ENCODE measurements at regions not wholly inside any gene's neighbourhood (a gene's known extent, or its start where the extent isn't known, plus 50 kb on each side); places are given as distances from the start of the nearest gene placed in this dataset.

DNA sequence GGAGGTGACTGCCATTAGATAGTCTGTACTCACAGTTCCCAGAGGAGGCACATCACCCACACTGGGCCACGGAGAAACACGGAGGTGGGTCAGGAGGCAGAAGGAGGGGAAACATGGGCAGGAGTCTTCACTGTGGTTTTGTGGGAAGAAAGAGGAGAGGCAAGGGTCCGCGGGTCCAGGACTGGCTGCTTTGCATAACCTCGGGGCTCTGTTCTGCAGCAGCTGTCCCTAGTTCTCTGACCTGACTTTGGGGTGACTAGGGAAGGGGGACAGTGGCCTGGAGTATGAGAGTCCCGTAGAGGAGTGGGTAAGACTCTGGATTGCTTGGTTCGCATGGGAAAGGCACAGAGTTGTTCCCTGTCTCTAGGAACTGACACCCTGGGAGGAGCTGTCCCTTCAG is 238.3 kb upstream of the RAB6C start:
- intact Hi-C loops (cut with DNase I), result no loop called here
- peaks cover 0 to 6% (median 5%) of the 10 kb centered on the region in 3 donors for H3K4me1 ChIP-seq
- WGBS, 2 donors, result 77 to 81% methylated on average over 7 of the region's 7 CpGs
- H3K9me3 ChIP-seq, result no peaks in the 10 kb centered on the region
- TF ChIP-seq, protein P1, sequence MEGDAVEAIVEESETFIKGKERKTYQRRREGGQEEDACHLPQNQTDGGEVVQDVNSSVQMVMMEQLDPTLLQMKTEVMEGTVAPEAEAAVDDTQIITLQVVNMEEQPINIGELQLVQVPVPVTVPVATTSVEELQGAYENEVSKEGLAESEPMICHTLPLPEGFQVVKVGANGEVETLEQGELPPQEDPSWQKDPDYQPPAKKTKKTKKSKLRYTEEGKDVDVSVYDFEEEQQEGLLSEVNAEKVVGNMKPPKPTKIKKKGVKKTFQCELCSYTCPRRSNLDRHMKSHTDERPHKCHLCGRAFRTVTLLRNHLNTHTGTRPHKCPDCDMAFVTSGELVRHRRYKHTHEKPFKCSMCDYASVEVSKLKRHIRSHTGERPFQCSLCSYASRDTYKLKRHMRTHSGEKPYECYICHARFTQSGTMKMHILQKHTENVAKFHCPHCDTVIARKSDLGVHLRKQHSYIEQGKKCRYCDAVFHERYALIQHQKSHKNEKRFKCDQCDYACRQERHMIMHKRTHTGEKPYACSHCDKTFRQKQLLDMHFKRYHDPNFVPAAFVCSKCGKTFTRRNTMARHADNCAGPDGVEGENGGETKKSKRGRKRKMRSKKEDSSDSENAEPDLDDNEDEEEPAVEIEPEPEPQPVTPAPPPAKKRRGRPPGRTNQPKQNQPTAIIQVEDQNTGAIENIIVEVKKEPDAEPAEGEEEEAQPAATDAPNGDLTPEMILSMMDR (IDR thresholded peaks at IDR 0.05), result no peak
- H3K36me3 ChIP-seq, result no peaks in the 10 kb centered on the region
- H3K27ac ChIP-seq, result no peak overlapping the region
- ATAC-seq (no peak), DNase-seq (no peak), FAIRE-seq (no peak)
- H3K27me3 ChIP-seq, result no peaks in the 10 kb centered on the region
- no peak overlapping the region for H3K4me3 ChIP-seq

DNA sequence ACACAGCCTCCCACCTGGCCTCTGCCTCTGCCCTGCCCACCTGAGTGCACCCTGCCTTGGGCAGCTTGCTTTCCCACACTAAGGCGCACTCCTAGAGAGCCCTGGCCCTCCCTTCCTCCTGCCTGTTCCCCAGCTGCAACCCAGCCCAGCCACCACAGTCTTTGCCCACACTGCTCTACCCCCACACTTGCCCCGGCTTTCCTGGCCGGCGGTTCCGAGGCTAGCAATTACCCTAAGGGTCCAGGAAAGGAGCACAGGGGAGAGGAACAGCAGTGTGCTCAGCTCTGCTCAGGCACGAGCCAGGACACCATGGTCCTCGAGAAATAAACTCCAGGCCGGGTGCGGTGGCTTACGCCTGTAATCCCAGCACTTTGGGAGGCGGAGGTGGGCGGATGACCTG is 237.8 kb upstream of the RAB6C start:
- intact Hi-C loops (cut with DNase I), result no loop called here
- Histone ChIP-seq H3K27ac (no peak overlapping the region), H3K27me3 (no peaks in the 10 kb centered on the region), H3K9me3 (no peaks in the 10 kb centered on the region), H3K4me1 (peaks cover 0 to 6% (median 5%) of the 10 kb centered on the region in 3 donors), H3K4me3 (no peak overlapping the region), H3K36me3 (no peaks in the 10 kb centered on the region)
- TF ChIP-seq, protein P1 (IDR thresholded peaks at IDR 0.05), result no peak
- WGBS, 2 donors, result 64 to 65% methylated on average over 12 of the region's 12 CpGs
- FAIRE-seq (no peak), DNase-seq (peak in 5 of 6 donors; percentile 32 to 81 (median 64)), ATAC-seq (peak; percentile 45 to 67 (median 62))

DNA sequence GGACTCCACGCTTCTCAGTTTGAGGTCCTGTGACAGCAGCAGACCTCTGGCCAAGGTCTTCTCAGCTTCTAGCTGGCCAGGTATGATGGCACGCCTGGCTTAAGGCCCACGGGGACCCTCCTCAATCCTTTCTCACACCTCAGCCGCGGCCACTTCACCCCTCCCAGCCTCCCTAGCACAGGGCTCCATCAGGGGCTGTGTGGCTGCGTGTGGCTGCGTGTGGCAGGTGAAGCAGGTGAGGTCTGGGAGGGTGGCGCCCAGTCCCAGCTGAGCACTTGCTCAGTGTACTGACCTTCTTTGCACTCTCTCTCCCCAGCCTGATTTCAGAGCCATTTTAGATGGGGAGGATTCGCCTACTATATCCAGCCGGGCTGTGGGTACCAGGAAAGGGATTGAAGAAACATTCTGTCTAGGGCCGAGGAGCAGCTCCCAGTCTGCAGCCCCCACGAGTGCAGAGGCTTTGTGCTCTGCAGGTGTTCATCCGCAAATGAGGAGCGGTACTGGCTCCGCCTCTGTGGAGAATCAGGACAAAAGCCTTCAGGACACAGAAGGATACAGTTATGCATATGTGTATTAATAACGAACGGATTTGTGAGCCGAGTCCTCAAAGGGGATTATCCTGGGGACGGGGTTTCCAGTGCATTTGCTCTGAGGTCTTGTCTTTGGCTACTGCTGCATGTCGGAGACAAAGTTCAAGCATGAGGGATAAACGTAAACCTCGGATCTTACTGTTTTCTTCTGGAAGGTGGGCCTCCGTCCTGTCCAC is 236.9 kb upstream of the RAB6C start:
- Histone ChIP-seq H3K4me1 (peaks cover 0 to 6% (median 5%) of the 10 kb centered on the region in 3 donors), H3K4me3 (no peak overlapping the region), H3K27me3 (no peaks in the 10 kb centered on the region), H3K27ac (no peak overlapping the region), H3K9me3 (no peaks in the 10 kb centered on the region), H3K36me3 (no peaks in the 10 kb centered on the region)
- ATAC-seq, result no peak
- TF ChIP-seq, protein P1 (IDR thresholded peaks at IDR 0.05), result no peak
- no peak for DNase-seq
- intact Hi-C loops (cut with DNase I), result no loop called here
- no peak for FAIRE-seq
- 90% methylated on average over 23 of the region's 23 CpGs for WGBS, 2 donors

DNA sequence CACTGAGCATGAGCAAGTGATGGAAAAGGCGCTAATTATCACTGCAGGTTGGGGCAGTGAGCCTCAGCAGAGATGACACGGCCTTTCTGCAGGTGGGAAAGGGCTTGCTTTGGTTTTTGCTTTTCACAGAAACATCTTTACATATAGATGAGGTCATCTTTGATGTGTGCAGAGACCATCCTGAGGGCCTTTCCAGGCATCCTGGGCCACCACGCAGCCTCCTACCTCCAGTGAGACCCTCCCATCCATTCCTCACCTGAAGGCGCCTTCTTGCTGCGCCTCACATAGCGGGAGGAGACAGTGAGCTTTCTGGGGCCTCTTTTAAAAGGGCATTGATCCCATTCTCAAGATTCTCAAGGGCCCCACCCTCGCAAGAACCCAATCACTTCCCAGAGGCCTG is 235.3 kb upstream of the RAB6C start:
- Histone ChIP-seq H3K9me3 (no peaks in the 10 kb centered on the region), H3K27me3 (no peaks in the 10 kb centered on the region), H3K4me3 (no peak overlapping the region), H3K36me3 (no peaks in the 10 kb centered on the region), H3K27ac (peak overlapping the region; percentile 17 to 81 (median 66)), H3K4me1 (peaks cover 0 to 6% (median 5%) of the 10 kb centered on the region in 3 donors)
- no peak for DNase-seq
- intact Hi-C loops (cut with DNase I), result no loop called here
- FAIRE-seq, result no peak
- ATAC-seq, result no peak
- 96 to 98% methylated on average over 7 of the region's 7 CpGs for WGBS, 2 donors
- TF ChIP-seq, protein P1 (IDR thresholded peaks at IDR 0.05), result no peak

DNA sequence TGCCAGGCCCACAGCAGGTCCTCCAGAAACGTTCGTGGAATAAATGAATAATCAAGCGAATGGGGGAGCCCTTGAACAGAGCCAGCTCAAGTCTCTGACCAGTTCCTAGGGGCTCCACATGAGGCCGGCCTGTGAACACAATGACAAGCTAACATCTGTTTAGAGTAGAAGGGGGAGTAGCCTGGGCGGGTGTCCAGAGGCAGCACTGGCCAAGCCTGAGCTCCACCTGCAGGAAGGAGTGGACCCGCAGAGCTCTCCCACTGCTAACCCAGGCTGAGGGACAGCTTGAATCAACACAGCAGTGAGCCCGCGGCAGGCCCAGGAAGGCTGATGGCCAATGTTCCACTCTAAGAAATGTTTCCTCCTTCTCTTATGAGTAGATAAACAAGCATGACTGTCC is 234.8 kb upstream of the RAB6C start:
- Histone ChIP-seq H3K9me3 (no peaks in the 10 kb centered on the region), H3K4me1 (peaks cover 0 to 6% (median 5%) of the 10 kb centered on the region in 3 donors), H3K4me3 (no peak overlapping the region), H3K27me3 (no peaks in the 10 kb centered on the region), H3K36me3 (no peaks in the 10 kb centered on the region), H3K27ac (peak overlapping the region; percentile 17 to 81 (median 66))
- TF ChIP-seq, protein P1 (IDR thresholded peaks at IDR 0.05), result peak in 1 of 4 donors; percentile 10
- ATAC-seq (peak; percentile 89 to 97 (median 96)), FAIRE-seq (no peak), DNase-seq (peak; percentile 79 to 94 (median 88))
- 25 to 35% methylated on average over 8 of the region's 8 CpGs for WGBS, 2 donors
- intact Hi-C loops (cut with DNase I), result no loop called here

All from pancreas (tissue), 10 donors.